ENCODE measurements at regions not wholly inside any gene's neighbourhood (a gene's known extent, or its start where the extent isn't known, plus 50 kb on each side); places are given as distances from the start of the nearest gene placed in this dataset.

DNA sequence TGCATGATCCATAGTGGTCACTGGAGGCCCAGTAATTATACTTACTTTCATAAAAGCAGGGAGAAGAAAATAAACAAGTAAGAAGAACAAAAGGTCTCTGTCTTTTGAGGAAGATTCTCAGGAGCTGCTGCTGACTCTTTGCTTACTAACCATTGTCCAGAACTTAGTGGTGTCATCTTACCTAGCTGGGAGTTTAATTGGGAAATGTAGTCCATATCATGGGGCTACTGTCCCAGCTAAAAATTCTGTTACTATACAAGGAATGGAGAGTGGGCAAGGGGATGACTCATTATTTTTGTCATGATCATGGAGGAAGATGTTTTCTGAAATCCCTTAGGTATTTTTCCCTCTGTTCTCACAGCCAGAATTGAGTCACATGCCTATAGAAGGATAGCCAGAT, 639.3 kb downstream of the MTRR start:
- TF ChIP-seq, protein P1, sequence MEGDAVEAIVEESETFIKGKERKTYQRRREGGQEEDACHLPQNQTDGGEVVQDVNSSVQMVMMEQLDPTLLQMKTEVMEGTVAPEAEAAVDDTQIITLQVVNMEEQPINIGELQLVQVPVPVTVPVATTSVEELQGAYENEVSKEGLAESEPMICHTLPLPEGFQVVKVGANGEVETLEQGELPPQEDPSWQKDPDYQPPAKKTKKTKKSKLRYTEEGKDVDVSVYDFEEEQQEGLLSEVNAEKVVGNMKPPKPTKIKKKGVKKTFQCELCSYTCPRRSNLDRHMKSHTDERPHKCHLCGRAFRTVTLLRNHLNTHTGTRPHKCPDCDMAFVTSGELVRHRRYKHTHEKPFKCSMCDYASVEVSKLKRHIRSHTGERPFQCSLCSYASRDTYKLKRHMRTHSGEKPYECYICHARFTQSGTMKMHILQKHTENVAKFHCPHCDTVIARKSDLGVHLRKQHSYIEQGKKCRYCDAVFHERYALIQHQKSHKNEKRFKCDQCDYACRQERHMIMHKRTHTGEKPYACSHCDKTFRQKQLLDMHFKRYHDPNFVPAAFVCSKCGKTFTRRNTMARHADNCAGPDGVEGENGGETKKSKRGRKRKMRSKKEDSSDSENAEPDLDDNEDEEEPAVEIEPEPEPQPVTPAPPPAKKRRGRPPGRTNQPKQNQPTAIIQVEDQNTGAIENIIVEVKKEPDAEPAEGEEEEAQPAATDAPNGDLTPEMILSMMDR (IDR thresholded peaks at IDR 0.05 in 8 of 11, conservative IDR thresholded peaks at IDR 0.05 in 3 of 11) = no peak
- no peak for TF ChIP-seq POLR2A (IDR thresholded peaks at IDR 0.05)
